MM.1S (cell line): ENCODE measurements at regions not wholly inside any gene's neighbourhood (a gene's known extent, or its start where the extent isn't known, plus 50 kb on each side); places are given as distances from the start of the nearest gene placed in this dataset.

ENCODE experiments used
- DNase-seq: peaks from one replicate; pipeline ENCODE4 v3.0.0-alpha.2; 2015
- H2AFZ ChIP-seq: fragments of 300-600 bp; sonication (generic); 2 replicates; pipeline ENCODE4 v1.6.0; 2016; ENCODE audit warnings: antibody characterized with exemption, low read length
- H3F3A ChIP-seq: fragments of 300-600 bp; sonication (generic); 2 replicates; pipeline ENCODE4 v1.6.1; 2016; ENCODE audit warnings: mild to moderate bottlenecking, antibody characterized with exemption, low read length, moderate library complexity, mixed read lengths; ENCODE audit not compliant: insufficient read depth
- H3K27ac ChIP-seq: fragments of 300-600 bp; sonication (generic); 2 replicates; pipeline ENCODE4 v1.5.1; 2016; ENCODE audit warnings: mild to moderate bottlenecking, low read length
- H3K27me3 ChIP-seq: fragments of 300-600 bp; sonication (generic); replicated peaks from 2 replicates; pipeline ENCODE4 v1.6.0; 2016; ENCODE audit warnings: low read length; ENCODE audit not compliant: insufficient read depth
- H3K36me3 ChIP-seq: fragments of 300-600 bp; sonication (generic); replicated peaks from 2 replicates; pipeline ENCODE4 v1.6.1; 2016; ENCODE audit warnings: mild to moderate bottlenecking, low read length, mixed read lengths; ENCODE audit not compliant: insufficient read depth
- H3K4me1 ChIP-seq: fragments of 300-600 bp; sonication (generic); 2 replicates; pipeline ENCODE4 v1.6.1; 2016; ENCODE audit warnings: low read length, mixed read lengths
- H3K4me2 ChIP-seq: fragments of 300-600 bp; sonication (generic); 2 replicates; pipeline ENCODE4 v1.6.0; 2016; ENCODE audit warnings: low read depth, low read length
- H3K4me3 ChIP-seq: fragments of 300-600 bp; sonication (generic); 2 replicates; pipeline ENCODE4 v1.5.1; 2016; ENCODE audit warnings: low read length, mixed read lengths
- H3K79me2 ChIP-seq: fragments of 300-600 bp; sonication (generic); 2 replicates; pipeline ENCODE4 v1.6.1; 2016; ENCODE audit warnings: mixed run types, low read length, mixed read lengths
- H3K9ac ChIP-seq: fragments of 300-600 bp; sonication (generic); 2 replicates; pipeline ENCODE4 v1.6.1; 2016; ENCODE audit warnings: low read length, mixed read lengths
- H3K9me2 ChIP-seq: fragments of 300-600 bp; sonication (generic); replicated peaks from 2 replicates; pipeline ENCODE4 v1.6.1; 2016; ENCODE audit warnings: mild to moderate bottlenecking, low read length, mixed read lengths; ENCODE audit not compliant: insufficient read depth
- H3K9me3 ChIP-seq: fragments of 300-600 bp; sonication (generic); replicated peaks from 2 replicates; pipeline ENCODE4 v1.6.1; 2016; ENCODE audit warnings: mild to moderate bottlenecking, low read length, mixed read lengths; ENCODE audit not compliant: insufficient read depth
- H4K20me1 ChIP-seq: fragments of 300-600 bp; sonication (generic); 2 replicates; pipeline ENCODE4 v1.6.1; 2016; ENCODE audit warnings: mild to moderate bottlenecking, low read length, moderate library complexity, mixed read lengths; ENCODE audit not compliant: insufficient read depth
- EZH2 ChIP-seq: fragments of 300-600 bp; sonication (generic); optimal IDR thresholded peaks from 2 replicates; pipeline ENCODE3; 2017; ENCODE audit warnings: low read depth, mild to moderate bottlenecking, antibody characterized with exemption, low read length, mixed read lengths
- EZH2phosphoT487 ChIP-seq: fragments of 300-600 bp; sonication (generic); IDR thresholded peaks from 2 replicates; pipeline ENCODE4 v1.6.1; 2018; ENCODE audit warnings: antibody characterized with exemption, low read length
- TF ChIP-seq, protein P1 (sequence below): fragments of 300-600 bp; sonication (generic); IDR thresholded peaks from 2 replicates; pipeline ENCODE4 v1.5.1; 2016; ENCODE audit warnings: antibody characterized with exemption, low read length, mixed read lengths

DNA sequence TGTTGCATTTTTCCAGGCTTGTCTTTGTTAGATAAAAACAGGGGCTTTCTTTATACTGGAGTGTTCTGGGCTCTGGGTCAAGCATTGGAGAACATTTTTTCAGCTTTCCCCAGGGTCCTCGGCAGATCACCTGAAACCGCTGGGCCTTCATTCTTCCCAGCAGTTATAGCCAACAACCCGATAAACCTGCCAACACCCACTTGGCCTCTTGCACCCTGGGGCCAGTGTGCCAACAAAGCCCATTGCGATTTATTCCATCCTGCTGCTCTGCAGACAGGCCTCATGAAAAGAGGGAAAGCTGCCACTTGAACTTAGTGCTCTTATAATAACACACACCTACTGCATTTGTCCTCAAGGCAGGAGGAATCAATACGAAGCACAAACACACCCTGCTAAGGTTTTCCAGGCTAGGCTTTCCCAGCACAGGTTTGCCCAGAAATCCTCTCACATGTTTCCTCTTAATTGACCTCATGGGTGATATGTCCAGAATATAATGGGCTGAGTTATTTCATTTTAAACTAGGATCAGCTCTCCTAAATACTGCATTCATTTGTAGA is 669.3 kb downstream of the LIG4 start:
- TF ChIP-seq, protein P1, sequence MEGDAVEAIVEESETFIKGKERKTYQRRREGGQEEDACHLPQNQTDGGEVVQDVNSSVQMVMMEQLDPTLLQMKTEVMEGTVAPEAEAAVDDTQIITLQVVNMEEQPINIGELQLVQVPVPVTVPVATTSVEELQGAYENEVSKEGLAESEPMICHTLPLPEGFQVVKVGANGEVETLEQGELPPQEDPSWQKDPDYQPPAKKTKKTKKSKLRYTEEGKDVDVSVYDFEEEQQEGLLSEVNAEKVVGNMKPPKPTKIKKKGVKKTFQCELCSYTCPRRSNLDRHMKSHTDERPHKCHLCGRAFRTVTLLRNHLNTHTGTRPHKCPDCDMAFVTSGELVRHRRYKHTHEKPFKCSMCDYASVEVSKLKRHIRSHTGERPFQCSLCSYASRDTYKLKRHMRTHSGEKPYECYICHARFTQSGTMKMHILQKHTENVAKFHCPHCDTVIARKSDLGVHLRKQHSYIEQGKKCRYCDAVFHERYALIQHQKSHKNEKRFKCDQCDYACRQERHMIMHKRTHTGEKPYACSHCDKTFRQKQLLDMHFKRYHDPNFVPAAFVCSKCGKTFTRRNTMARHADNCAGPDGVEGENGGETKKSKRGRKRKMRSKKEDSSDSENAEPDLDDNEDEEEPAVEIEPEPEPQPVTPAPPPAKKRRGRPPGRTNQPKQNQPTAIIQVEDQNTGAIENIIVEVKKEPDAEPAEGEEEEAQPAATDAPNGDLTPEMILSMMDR, result no peak
- no peak for TF ChIP-seq EZH2
- TF ChIP-seq EZH2phosphoT487, result no peak
- H3F3A ChIP-seq, result no peaks in the 10 kb centered on the region
- H3K36me3 ChIP-seq, result no peaks in the 10 kb centered on the region
- no peaks in the 10 kb centered on the region for H4K20me1 ChIP-seq
- H3K79me2 ChIP-seq, result no peaks in the 10 kb centered on the region
- H3K4me3 ChIP-seq, result no peak overlapping the region
- H3K4me2 ChIP-seq, result no peak overlapping the region
- H3K27ac ChIP-seq, result no peak overlapping the region
- no peak for DNase-seq
- no peaks in the 10 kb centered on the region for H3K9me2 ChIP-seq
- no peaks in the 10 kb centered on the region for H3K9me3 ChIP-seq
- no peaks in the 10 kb centered on the region for H3K4me1 ChIP-seq
- no peak overlapping the region for H2AFZ ChIP-seq
- no peak overlapping the region for H3K9ac ChIP-seq
- no peaks in the 10 kb centered on the region for H3K27me3 ChIP-seq

- no peaks in the 10 kb centered on the region for H3K27me3 ChIP-seq
- no peak for TF ChIP-seq EZH2phosphoT487
- TF ChIP-seq, protein P1, result no peak
- no peak for TF ChIP-seq EZH2
- no peaks in the 10 kb centered on the region for H3K36me3 ChIP-seq
- DNase-seq, result no peak
- no peaks in the 10 kb centered on the region for H3K9me3 ChIP-seq
- H3K9ac ChIP-seq, result no peak overlapping the region
- no peaks in the 10 kb centered on the region for H3K79me2 ChIP-seq
- no peak overlapping the region for H3K4me2 ChIP-seq
- no peaks in the 10 kb centered on the region for H3K4me1 ChIP-seq
- no peaks in the 10 kb centered on the region for H4K20me1 ChIP-seq
- no peaks in the 10 kb centered on the region for H3K9me2 ChIP-seq
- no peak overlapping the region for H2AFZ ChIP-seq
- H3K27ac ChIP-seq, result no peak overlapping the region
- H3K4me3 ChIP-seq, result no peak overlapping the region
- H3F3A ChIP-seq, result no peaks in the 10 kb centered on the region
These were observed 680.8 kb downstream of the LIG4 start for GRCh38 chr13:107534548-107534947.

- Histone ChIP-seq H3K9ac (no peak overlapping the region), H3K36me3 (no peaks in the 10 kb centered on the region), H3K9me3 (no peaks in the 10 kb centered on the region), H3K4me3 (no peak overlapping the region), H3K79me2 (no peaks in the 10 kb centered on the region), H3K4me2 (no peak overlapping the region), H4K20me1 (no peaks in the 10 kb centered on the region), H3F3A (no peaks in the 10 kb centered on the region), H3K9me2 (no peaks in the 10 kb centered on the region), H3K27me3 (no peaks in the 10 kb centered on the region), H3K4me1 (no peaks in the 10 kb centered on the region), H3K27ac (no peak overlapping the region), H2AFZ (no peak overlapping the region)
- TF ChIP-seq EZH2, result no peak
- TF ChIP-seq, protein P1, result no peak
- no peak for TF ChIP-seq EZH2phosphoT487
- no peak for DNase-seq
These were observed 683.5 kb downstream of the LIG4 start for GRCh38 chr13:107531816-107532215.
